Rectal smooth muscle tissue (tissue), 1 donor: ENCODE measurements at regions not wholly inside any gene's neighbourhood (a gene's known extent, or its start where the extent isn't known, plus 50 kb on each side); places are given as distances from the start of the nearest gene placed in this dataset.

Source experiments
- H3K27ac ChIP-seq: one replicate; pipeline ENCODE4 v1.7.0; 2013; ENCODE audit warnings: low read depth, low read length, inconsistent platforms
- H3K27me3 ChIP-seq: one replicate; pipeline ENCODE4 v1.7.0; 2013; ENCODE audit warnings: low read length; ENCODE audit not compliant: control insufficient read depth, insufficient read depth
- H3K36me3 ChIP-seq: one replicate; pipeline ENCODE4 v1.7.0; 2013; ENCODE audit warnings: low read length; ENCODE audit not compliant: control insufficient read depth, insufficient read depth
- H3K4me1 ChIP-seq: one replicate; pipeline ENCODE4 v1.7.0; 2013; ENCODE audit warnings: low read length; ENCODE audit not compliant: control insufficient read depth, insufficient read depth
- H3K4me3 ChIP-seq: one replicate; pipeline ENCODE4 v1.7.0; 2013; ENCODE audit warnings: low read length
- H3K9ac ChIP-seq: one replicate; pipeline ENCODE4 v1.7.0; 2013; ENCODE audit warnings: low read length

DNA sequence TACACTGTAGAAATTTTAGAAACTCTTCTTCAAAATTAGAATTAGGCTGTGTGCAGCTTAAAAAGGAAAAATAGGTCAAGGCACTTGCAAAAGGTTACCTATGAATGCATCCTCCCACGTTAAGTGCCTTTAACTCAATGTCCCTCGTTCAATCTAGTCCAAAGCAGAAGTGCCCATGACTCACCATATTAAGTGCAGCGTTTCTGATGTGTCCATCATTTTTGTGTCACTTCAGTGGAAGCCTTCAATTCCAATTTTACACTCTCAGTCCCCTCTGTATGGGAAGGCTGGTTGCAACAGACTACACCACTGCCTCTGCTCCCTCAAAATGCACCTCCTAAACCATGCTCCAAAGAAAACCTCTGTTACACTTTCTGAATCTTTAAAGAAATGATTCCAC, 53.4 kb downstream of the FOXB1 start:
- no peaks in the 10 kb centered on the region for H3K27me3 ChIP-seq
- H3K4me3 ChIP-seq = no peak overlapping the region

DNA sequence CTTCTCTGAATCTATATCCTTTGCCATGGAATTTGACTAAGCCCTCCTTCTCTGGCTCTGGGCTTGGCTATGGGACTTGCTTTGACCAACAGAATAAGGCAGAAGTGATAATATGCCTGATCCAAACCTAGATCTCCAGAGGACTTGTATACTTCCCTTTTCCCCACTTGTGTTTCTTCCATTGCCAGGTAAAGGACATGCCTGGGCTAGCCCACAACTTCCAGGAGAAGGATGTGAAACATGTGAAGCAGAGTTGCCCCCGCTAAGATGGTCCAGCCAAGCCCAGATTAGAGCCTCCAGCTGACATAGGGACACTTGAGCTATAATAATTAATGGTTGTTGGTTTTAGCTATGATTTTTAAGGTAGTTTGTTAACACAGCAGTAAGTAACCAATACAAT, 55.1 kb downstream of the FOXB1 start:
- Histone ChIP-seq H3K9ac (no peak overlapping the region), H3K36me3 (no peaks in the 10 kb centered on the region), H3K27me3 (no peaks in the 10 kb centered on the region), H3K4me3 (no peak overlapping the region), H3K4me1 (no peaks in the 10 kb centered on the region), H3K27ac (no peak overlapping the region)

More for the DNA sequence above, 53.4 kb downstream of the FOXB1 start:
- no peak overlapping the region for H3K27ac ChIP-seq
- H3K4me1 ChIP-seq = no peaks in the 10 kb centered on the region
- no peak overlapping the region for H3K9ac ChIP-seq
- no peaks in the 10 kb centered on the region for H3K36me3 ChIP-seq

DNA sequence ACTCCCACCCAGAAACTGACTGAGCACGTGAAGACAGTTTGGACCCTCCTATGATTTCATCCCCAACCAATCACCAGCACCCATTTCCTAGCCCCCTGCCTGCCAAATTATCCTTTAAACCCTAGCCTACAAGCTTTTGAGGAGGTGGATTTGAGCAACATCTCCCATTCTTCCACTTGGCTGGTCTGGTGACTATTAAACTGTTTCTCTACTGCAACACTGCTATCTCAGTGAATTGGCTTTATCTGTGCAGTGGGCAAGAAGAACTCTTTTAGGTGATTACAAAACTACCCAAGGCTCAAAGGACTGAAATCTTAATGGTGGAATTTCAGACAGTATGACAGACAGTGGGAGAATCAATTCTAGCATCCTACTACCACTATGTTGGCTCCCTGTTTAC, 57.6 kb downstream of the FOXB1 start:
- H3K36me3 ChIP-seq = no peaks in the 10 kb centered on the region
- no peaks in the 10 kb centered on the region for H3K4me1 ChIP-seq
- no peak overlapping the region for H3K4me3 ChIP-seq
- no peak overlapping the region for H3K27ac ChIP-seq
- no peaks in the 10 kb centered on the region for H3K27me3 ChIP-seq
- no peak overlapping the region for H3K9ac ChIP-seq

DNA sequence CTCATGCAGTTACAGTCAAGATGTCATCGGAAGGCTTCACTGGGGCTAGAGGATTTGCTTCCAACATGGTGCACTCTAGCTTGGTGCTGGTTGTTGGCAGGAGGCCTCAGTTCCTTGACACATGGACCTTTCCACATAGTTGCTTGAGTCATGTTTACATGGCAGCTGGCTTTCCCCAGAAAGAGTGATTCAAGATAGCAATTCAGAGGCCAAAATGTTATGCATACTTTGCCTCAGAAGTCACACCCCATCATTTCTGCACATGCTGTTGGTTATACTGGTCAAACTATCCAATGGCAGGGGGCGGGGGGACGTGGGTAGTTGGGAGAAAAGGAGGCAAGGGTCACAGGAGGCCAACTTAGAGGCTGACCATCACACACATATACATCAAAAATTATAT, 58.7 kb downstream of the FOXB1 start:
- Histone ChIP-seq H3K36me3 (no peaks in the 10 kb centered on the region), H3K27ac (no peak overlapping the region), H3K4me1 (no peaks in the 10 kb centered on the region), H3K27me3 (no peaks in the 10 kb centered on the region), H3K4me3 (no peak overlapping the region), H3K9ac (no peak overlapping the region)

DNA sequence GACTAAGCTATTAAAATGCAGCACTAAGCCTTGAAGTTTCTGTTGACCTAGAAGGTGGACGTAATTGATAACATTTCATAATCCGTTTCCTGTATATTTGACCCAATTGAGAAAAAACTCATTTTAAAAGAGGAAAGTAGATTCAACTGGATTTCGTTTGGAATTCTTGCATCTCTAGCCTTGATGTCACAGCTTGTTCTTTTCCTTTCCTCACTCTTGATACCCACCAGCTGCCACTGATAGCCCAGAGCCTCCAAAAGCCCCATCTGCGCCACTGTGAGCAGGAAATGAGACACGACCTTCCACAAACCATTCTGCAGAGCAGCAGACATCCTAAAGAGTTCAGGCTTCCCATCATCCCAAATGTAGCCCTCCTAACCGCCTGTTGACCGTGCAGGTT, 61.8 kb downstream of the FOXB1 start:
- H3K36me3 ChIP-seq = no peaks in the 10 kb centered on the region
- no peaks in the 10 kb centered on the region for H3K27me3 ChIP-seq
- H3K27ac ChIP-seq = no peak overlapping the region
- H3K4me1 ChIP-seq = no peaks in the 10 kb centered on the region
- no peak overlapping the region for H3K4me3 ChIP-seq
- H3K9ac ChIP-seq = no peak overlapping the region

DNA sequence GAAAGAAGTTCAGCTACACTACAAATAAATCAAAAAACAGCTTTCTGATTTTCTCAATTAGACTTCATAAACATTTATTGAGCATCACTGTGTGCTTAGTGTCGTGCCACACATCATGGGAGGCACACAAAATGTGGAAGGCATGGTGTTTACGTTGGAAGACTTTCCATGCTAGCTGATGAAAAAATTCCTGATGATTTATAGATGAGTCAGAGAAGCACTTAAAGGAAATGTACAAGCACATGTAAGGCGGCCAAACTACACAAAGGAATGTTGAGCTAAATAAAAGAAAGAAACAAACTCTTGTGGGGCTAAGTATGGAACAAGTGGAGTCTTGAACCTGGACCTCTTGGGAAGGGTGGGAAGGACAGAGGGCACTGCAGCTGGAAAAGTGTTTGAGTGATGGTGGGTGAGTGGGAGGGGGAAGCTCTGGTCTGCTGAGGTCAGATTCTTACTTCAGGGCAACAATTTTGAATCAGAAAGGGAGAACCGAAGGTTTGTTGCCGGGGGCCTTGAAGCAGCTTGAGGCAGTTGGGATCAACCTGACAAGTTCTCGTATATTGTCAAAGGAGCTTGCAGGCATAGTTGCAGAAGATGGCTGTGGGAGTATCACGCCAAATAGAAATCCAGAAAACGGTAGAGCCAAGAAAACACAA, 66.9 kb downstream of the FOXB1 start:
- Histone ChIP-seq H3K4me3 (no peak overlapping the region), H3K27me3 (no peaks in the 10 kb centered on the region), H3K36me3 (no peaks in the 10 kb centered on the region), H3K4me1 (no peaks in the 10 kb centered on the region), H3K9ac (no peak overlapping the region), H3K27ac (no peak overlapping the region)

DNA sequence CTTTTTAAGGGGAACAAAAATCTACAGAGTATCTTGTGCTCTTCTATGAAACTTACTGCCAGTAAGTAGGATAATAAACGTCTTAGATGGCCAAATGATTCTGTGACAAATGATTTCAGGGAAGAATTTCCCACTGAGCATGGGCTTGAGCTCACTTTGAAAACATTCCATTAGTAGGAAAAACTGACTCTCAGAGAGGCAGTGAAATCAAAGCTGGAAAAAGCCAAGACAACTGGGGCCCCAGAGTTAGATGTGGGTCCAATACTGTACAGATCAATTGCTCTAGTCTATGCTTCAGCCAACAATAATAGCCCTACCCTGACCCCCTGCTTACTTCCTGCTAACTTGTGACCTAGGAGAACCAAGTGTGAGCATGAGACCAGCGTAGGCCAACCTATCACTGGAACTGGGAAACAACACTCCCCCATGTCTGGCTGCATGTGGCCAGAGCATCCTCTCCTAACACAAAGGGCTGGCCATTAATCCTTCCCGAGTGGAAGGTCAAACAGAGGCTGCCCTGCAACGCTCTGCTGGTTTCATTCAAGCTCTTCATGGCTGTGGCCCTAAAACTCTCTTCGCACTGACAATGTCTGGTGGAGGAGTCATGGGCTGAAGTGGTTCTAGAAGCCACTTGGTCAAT, 68.8 kb downstream of the FOXB1 start:
- H3K9ac ChIP-seq = no peak overlapping the region
- H3K36me3 ChIP-seq = no peaks in the 10 kb centered on the region
- H3K4me1 ChIP-seq = no peaks in the 10 kb centered on the region
- no peak overlapping the region for H3K4me3 ChIP-seq
- no peak overlapping the region for H3K27ac ChIP-seq
- no peaks in the 10 kb centered on the region for H3K27me3 ChIP-seq

DNA sequence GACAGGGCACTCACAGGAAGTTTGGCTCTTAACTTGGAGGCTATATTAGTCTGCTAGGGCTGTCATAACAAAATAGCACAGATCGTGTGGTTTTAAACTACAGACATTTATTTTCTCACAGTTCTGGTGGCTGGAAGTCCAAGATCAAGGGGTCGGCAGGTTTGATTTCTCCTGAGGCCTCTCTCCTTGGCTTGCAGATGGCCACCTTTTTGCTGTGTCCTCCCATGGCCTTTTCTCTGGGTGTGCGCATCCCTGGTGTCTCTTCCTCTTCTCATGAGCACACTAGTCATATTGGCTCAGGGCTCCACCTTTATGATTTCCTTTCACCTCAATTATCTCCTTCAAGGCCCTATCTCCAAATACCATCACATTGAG, 69.3 kb downstream of the FOXB1 start:
- H3K4me3 ChIP-seq = no peak overlapping the region
- no peaks in the 10 kb centered on the region for H3K27me3 ChIP-seq
- no peaks in the 10 kb centered on the region for H3K36me3 ChIP-seq
- no peak overlapping the region for H3K9ac ChIP-seq
- H3K4me1 ChIP-seq = no peaks in the 10 kb centered on the region
- no peak overlapping the region for H3K27ac ChIP-seq

DNA sequence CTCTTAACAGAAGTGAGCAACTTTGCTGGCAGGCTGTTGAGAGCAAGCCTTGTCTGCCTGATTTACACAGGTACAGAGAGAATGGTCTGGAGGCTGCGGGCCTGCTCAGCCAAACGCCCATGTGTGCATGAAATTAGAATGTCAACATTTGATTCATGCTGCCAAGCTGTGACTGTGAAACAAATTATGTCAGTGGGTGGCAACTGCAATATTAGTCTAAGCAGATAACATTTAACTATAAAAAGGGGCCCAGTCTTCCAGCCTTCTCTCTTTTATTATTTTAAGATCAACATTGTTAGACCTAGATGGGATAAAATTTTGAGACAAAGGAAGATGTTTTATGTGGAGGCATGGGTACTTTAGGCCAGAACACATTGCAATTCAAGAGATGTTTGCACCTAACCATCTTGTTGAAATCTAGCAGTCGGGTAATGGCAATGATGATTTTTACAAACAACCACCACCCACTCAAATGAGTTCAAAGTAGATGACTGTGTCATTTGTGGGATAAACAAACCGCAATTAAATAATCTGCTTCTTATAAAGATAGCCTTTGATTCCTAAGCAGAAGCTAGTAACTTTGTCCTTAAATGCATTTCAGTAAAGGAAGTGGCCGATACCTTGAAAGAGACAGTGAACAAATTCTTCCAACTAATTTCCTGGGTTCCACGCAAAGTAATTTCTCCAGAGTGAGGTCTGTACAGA, 70.2 kb downstream of the FOXB1 start:
- Histone ChIP-seq H3K27ac (no peak overlapping the region), H3K9ac (no peak overlapping the region), H3K36me3 (no peaks in the 10 kb centered on the region), H3K27me3 (no peaks in the 10 kb centered on the region), H3K4me1 (no peaks in the 10 kb centered on the region), H3K4me3 (no peak overlapping the region)

DNA sequence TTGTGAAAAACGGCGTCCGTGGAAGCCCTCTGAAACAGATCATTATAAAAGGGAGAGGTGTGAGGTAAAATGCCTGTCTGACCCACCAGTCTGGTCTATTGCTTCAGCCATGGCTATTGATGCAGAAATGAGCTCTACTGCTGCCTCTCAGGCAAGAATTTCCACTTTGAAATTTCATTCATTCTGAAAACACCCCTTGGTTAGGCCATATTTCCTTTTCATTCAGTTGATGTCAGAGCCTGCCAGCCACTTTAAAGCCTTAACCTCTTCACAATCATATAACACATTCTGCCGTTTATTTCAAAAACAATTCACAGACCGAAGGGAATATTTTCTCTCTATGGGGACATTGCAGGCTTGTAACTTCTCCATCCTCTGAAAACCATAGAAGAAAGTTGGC, 71.9 kb downstream of the FOXB1 start:
- no peaks in the 10 kb centered on the region for H3K4me1 ChIP-seq
- H3K9ac ChIP-seq = no peak overlapping the region
- H3K36me3 ChIP-seq = no peaks in the 10 kb centered on the region
- H3K4me3 ChIP-seq = no peak overlapping the region
- H3K27me3 ChIP-seq = no peaks in the 10 kb centered on the region
- H3K27ac ChIP-seq = no peak overlapping the region

DNA sequence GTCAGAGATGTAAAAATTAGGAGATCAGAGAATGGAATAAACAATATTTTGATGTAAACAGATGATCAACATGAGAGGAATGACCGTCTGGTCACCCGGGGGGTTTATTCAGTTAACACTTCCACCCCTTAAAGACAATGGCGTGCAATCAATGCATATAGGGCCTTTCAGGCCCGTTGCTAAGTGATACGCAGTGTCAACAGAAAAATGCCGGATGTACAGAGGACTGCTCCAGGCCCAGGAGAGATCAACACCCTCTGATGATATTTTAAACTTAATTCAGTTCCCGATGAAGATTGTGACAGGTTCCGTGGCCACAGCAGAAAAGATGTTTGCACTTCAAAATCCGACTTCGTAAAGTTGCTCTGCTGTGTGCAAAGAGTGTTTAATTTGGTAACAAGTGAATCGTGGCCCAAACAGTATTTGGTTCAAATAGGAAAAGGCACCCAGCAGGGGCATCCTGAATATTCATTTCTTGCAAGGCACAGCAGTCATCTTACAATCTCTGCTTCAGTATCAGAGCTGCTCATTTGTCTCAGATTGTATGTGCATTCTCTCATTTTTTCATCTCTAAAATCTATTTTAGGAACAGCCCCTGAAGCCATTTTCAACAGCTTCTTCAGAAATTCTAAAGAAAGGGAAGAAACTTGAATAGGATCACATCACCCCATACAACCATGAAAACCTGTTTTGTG, 72.6 kb downstream of the FOXB1 start:
- H3K4me3 ChIP-seq = no peak overlapping the region
- H3K4me1 ChIP-seq = no peaks in the 10 kb centered on the region
- no peak overlapping the region for H3K27ac ChIP-seq
- no peak overlapping the region for H3K9ac ChIP-seq
- H3K27me3 ChIP-seq = no peaks in the 10 kb centered on the region
- no peaks in the 10 kb centered on the region for H3K36me3 ChIP-seq

DNA sequence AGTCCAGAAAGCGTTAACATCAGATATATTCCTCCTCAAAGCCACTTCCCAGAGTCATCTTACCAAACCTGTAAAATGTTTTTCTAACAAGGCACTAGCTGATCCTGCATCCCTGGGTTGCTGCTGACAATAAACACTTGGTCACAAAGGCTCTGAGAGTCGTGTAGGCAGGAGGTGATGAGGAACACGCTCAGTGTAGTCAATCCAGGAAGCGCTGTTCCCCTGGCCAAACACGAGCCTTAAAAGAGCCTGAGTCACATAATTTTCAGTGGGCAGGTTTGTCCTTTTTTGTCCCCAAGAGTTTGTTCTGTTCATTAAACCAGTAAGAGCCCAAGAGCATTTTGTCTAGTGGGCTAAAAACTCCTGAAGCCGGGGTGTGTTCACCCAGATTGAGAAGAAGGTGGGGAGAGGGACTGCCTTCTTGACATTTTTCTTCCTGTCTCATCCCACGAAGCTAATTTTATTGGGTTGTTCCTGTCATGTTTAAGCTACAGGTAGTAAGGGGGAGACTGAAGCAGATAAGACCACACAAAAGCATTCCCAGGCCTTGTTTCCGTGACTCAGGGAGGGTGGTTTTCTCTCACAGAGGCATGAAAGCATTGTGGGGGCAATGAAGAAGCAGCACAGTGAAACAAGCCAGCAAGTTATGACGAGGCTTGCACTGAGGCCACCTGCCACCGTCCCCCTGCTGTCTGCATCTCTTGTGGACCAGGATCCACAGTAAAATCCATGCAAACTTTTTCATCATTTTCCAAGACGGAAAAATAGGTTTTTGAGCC, 73.7 kb downstream of the FOXB1 start:
- H3K36me3 ChIP-seq = no peaks in the 10 kb centered on the region
- no peaks in the 10 kb centered on the region for H3K4me1 ChIP-seq
- no peak overlapping the region for H3K27ac ChIP-seq
- no peak overlapping the region for H3K9ac ChIP-seq
- H3K4me3 ChIP-seq = no peak overlapping the region
- H3K27me3 ChIP-seq = no peaks in the 10 kb centered on the region
